Thyroid gland (tissue), 4 donors: ENCODE measurements at regions not wholly inside any gene's neighbourhood (a gene's known extent, or its start where the extent isn't known, plus 50 kb on each side); places are given as distances from the start of the nearest gene placed in this dataset.

ENCODE experiments used
- DNase-seq, 2 donors: peaks; one replicate each; pipeline ENCODE4 v3.0.0-alpha.2; 2019
- H3K27ac ChIP-seq, 3 donors: fragments of 200-600 bp; sonication (generic); 1 replicate in 2 of 3; 2 replicates in 1 of 3; pipeline ENCODE4 v1.5.1; 2016 to 2019; ENCODE audit warnings: mild to moderate bottlenecking in 1 of 3, moderate library complexity in 1 of 3
- H3K27me3 ChIP-seq: fragments of 200-600 bp; sonication (generic); one replicate; pipeline ENCODE4 v1.5.1; 2019
- H3K36me3 ChIP-seq, 2 donors: fragments of 200-600 bp; sonication (generic); one replicate each; pipeline ENCODE4 v1.5.1; 2016 to 2019
- H3K4me1 ChIP-seq, 2 donors: fragments of 200-600 bp; sonication (generic); one replicate each; pipeline ENCODE4 v1.5.1; 2017 to 2019
- H3K4me3 ChIP-seq, 3 donors: fragments of 200-600 bp; sonication (generic); replicated peaks in 1 of 3; 1 replicate in 2 of 3; 2 replicates in 1 of 3; pipeline ENCODE4 v1.5.1; 2016; ENCODE audit warnings: mild to moderate bottlenecking in 1 of 3
- H3K9me3 ChIP-seq: fragments of 200-600 bp; sonication (generic); one replicate; pipeline ENCODE4 v1.5.1; 2017
- CTCF ChIP-seq, 6 experiments: fragments of 200-600 bp in 3 of 6; fragments of 450-650 bp in 3 of 6; sonication (generic) in 3 of 6; IDR thresholded peaks; one replicate each; pipeline ENCODE4 v1.5.1; 2016 to 2019; ENCODE audit warnings: antibody characterized with exemption in 6 of 6, mild to moderate bottlenecking in 2 of 6, inconsistent platforms in 1 of 6, moderate library complexity in 1 of 6
- POLR2A ChIP-seq, 2 donors: fragments of 450-650 bp; IDR thresholded peaks; one replicate each; pipeline ENCODE4 v1.6.1; 2017; ENCODE audit warnings: antibody characterized with exemption in 2 of 2, mild to moderate bottlenecking in 2 of 2, moderate library complexity in 1 of 2
- WGBS, 2 donors: methylation state at CpG; one replicate each; pipeline ENCODE4 v1.1.5; 2017; 5-methylcytosine and 5-hydroxymethylcytosine counted together
- intact Hi-C: fragments of 100-400 bp; cut with DNase I; formaldehyde crosslinking; loops from one replicate; pipeline ENCODE4 v1.15.1; 2023

GRCh38 chr5:68443091-68443490 is 227.5 kb downstream of the PIK3R1 start:
- no peak for TF ChIP-seq CTCF (IDR thresholded peaks at IDR 0.05)
- TF ChIP-seq POLR2A (IDR thresholded peaks at IDR 0.05), result no peak
- Histone ChIP-seq H3K36me3 (no peaks in the 10 kb centered on the region), H3K27me3 (no peaks in the 10 kb centered on the region), H3K4me3 (no peak overlapping the region), H3K9me3 (no peaks in the 10 kb centered on the region), H3K27ac (no peak overlapping the region), H3K4me1 (no peaks in the 10 kb centered on the region)
- 96% methylated on average over 4 of the region's 4 CpGs for WGBS, 2 donors
- no peak for DNase-seq
- intact Hi-C loops, result no loop called here

- no peaks in the 10 kb centered on the region for H3K27me3 ChIP-seq
- intact Hi-C loops, result no loop called here
- no peaks in the 10 kb centered on the region for H3K36me3 ChIP-seq
- no peak for DNase-seq
- WGBS, 2 donors, result 88 to 91% methylated on average over 1 of the region's 1 CpG
- TF ChIP-seq CTCF (IDR thresholded peaks at IDR 0.05) (no peak), POLR2A (IDR thresholded peaks at IDR 0.05) (no peak)
- H3K4me3 ChIP-seq, result no peak overlapping the region
- H3K9me3 ChIP-seq, result no peaks in the 10 kb centered on the region
- H3K4me1 ChIP-seq, result no peaks in the 10 kb centered on the region
- no peak overlapping the region for H3K27ac ChIP-seq
Measured at GRCh38 chr5:68444048-68444447, 228.5 kb downstream of the PIK3R1 start.

- DNase-seq, result no peak
- Histone ChIP-seq H3K27ac (no peak overlapping the region), H3K4me1 (peaks cover 0 to under 1% of the 10 kb centered on the region in 2 donors), H3K27me3 (no peaks in the 10 kb centered on the region), H3K9me3 (no peaks in the 10 kb centered on the region), H3K4me3 (no peak overlapping the region), H3K36me3 (no peaks in the 10 kb centered on the region)
- TF ChIP-seq CTCF (IDR thresholded peaks at IDR 0.05) (no peak), POLR2A (IDR thresholded peaks at IDR 0.05) (no peak)
- WGBS, 2 donors, result 80 to 87% methylated on average over 5 of the region's 5 CpGs
- intact Hi-C loops, result no loop called here
Measured at GRCh38 chr5:68444833-68445232, 229.3 kb downstream of the PIK3R1 start.

GRCh38 chr5:68445257-68446069 is 229.9 kb downstream of the PIK3R1 start:
- WGBS, 2 donors, result 70 to 73% methylated on average over 6 of the region's 6 CpGs
- intact Hi-C loops, result no loop called here
- no peaks in the 10 kb centered on the region for H3K9me3 ChIP-seq
- no peak for DNase-seq
- no peak overlapping the region for H3K27ac ChIP-seq
- no peak overlapping the region for H3K4me3 ChIP-seq
- TF ChIP-seq CTCF (IDR thresholded peaks at IDR 0.05) (no peak), POLR2A (IDR thresholded peaks at IDR 0.05) (no peak)
- peaks cover 0 to 7% of the 10 kb centered on the region in 2 donors for H3K4me1 ChIP-seq
- H3K27me3 ChIP-seq, result no peaks in the 10 kb centered on the region
- H3K36me3 ChIP-seq, result no peaks in the 10 kb centered on the region

GRCh38 chr5:68446070-68446357 is 230.5 kb downstream of the PIK3R1 start:
- TF ChIP-seq CTCF (IDR thresholded peaks at IDR 0.05), result no peak
- TF ChIP-seq POLR2A (IDR thresholded peaks at IDR 0.05), result no peak
- no peak for DNase-seq
- WGBS, 2 donors, result 92 to 100% methylated on average over 1 of the region's 1 CpG
- H3K36me3 ChIP-seq, result no peaks in the 10 kb centered on the region
- no peaks in the 10 kb centered on the region for H3K27me3 ChIP-seq
- no peak overlapping the region for H3K4me3 ChIP-seq
- intact Hi-C loops, result no loop called here
- H3K4me1 ChIP-seq, result peaks cover 0 to 12% of the 10 kb centered on the region in 2 donors
- no peaks in the 10 kb centered on the region for H3K9me3 ChIP-seq
- H3K27ac ChIP-seq, result no peak overlapping the region
